Esophagus muscularis mucosa (tissue), 4 donors: ENCODE measurements at regions not wholly inside any gene's neighbourhood (a gene's known extent, or its start where the extent isn't known, plus 50 kb on each side); places are given as distances from the start of the nearest gene placed in this dataset.
A peak's percentile ranks its signal among the peaks of the same experiment; 100 is the strongest.

Experiments used
- DNase-seq: peaks from one replicate; pipeline ENCODE4 v3.0.0-alpha.2; 2017; ENCODE audit errors: extremely low spot score
- H3K27ac ChIP-seq, 4 donors: fragments of 200-600 bp; sonication (generic); replicated peaks in 1 of 4; 1 replicate in 3 of 4; 2 replicates in 1 of 4; pipeline ENCODE4 v1.5.1; 2016 to 2019; ENCODE audit warnings: mild to moderate bottlenecking in 1 of 4
- H3K27me3 ChIP-seq, 4 donors: fragments of 200-600 bp; sonication (generic); one replicate each; pipeline versions ENCODE4 v1.5.1 to v1.6.0; 2016 to 2019
- H3K36me3 ChIP-seq, 4 donors: fragments of 200-600 bp; sonication (generic); one replicate each; pipeline ENCODE4 v1.5.1; 2016 to 2019
- H3K4me1 ChIP-seq, 4 donors: fragments of 200-600 bp; sonication (generic); one replicate each; pipeline ENCODE4 v1.5.1; 2016 to 2019
- H3K4me3 ChIP-seq, 4 donors: fragments of 200-600 bp; sonication (generic); 1 replicate in 2 of 4; 2 replicates in 2 of 4; pipeline ENCODE4 v1.5.1; 2016 to 2019; ENCODE audit warnings: mild to moderate bottlenecking in 4 of 4, moderate library complexity in 1 of 4
- H3K9me3 ChIP-seq, 4 donors: fragments of 200-600 bp; sonication (generic); 1 replicate in 3 of 4; 2 replicates in 1 of 4; pipeline ENCODE4 v1.5.1; 2016 to 2019
- EP300 ChIP-seq: sonication (generic); formaldehyde crosslinking; IDR thresholded peaks from one replicate; pipeline ENCODE4 v1.6.1; 2017; ENCODE audit warnings: antibody characterized with exemption
- POLR2A ChIP-seq: fragments of 450-650 bp; IDR thresholded peaks from one replicate; pipeline ENCODE4 v1.6.1; 2017; ENCODE audit warnings: antibody characterized with exemption, moderate library complexity, mild to moderate bottlenecking, low read depth
- POLR2AphosphoS5 ChIP-seq, 2 donors: sonication (generic); formaldehyde crosslinking; IDR thresholded peaks; one replicate each; pipeline ENCODE4 v1.6.1; 2017; ENCODE audit warnings: antibody characterized with exemption in 2 of 2
- WGBS: methylation state at CpG from one replicate; pipeline ENCODE4 v1.1.5; 2018; 5-methylcytosine and 5-hydroxymethylcytosine counted together
- intact Hi-C: fragments of 100-400 bp; cut with DNase I; formaldehyde crosslinking; loops from one replicate; pipeline ENCODE4 v1.15.1; 2023
- TF ChIP-seq, protein P1 (sequence below), 3 experiments: fragments of 200-600 bp in 2 of 3; fragments of 450-650 bp in 1 of 3; sonication (generic) in 2 of 3; IDR thresholded peaks; one replicate each; pipeline ENCODE4 v1.5.1; 2017 to 2019; ENCODE audit warnings: antibody characterized with exemption in 3 of 3, mild to moderate bottlenecking in 2 of 3, moderate library complexity in 1 of 3

DNA sequence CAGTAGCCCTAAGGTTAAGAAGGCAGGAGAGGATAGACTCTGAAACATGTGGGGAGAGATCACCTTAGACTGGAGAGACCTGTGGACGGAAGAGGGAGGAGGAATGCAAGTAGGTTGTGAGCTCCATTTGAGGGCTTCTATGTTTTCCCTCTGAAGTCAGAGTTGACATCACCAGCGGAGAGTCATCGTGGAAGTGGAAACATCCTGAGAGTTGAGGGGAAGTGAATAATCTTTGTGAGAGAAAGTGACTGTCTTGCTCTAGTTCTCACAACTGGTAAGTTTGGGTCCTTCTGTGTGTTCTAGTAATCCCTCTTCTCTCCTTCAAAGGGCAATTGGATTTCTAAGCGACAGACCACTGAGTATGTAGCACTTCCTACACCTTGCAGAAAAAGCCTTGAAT, 103.6 kb upstream of the CCND2 start:
- no peak overlapping the region for H3K27ac ChIP-seq
- intact Hi-C loops: no loop called here
- 73% methylated on average over 4 of the region's 4 CpGs for WGBS

DNA sequence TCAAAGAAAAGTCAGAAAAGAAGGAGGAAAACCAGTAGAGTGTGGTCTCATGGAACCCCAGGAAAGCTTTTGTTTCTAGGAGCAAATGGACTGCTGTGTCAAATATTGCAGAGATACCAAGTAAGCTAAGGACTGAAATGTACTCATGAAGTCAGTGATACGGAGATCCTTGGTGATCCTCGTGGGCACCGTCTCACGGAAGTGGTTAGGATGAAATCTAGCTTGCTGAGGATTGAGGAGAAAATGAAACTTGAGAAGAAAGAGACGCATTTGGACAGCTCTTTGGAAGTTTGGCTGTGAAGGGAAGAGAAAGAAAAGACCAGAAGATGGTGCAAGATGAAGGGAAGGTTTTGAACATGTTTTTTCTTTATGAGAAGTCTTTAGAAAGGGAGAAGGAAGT, 104.0 kb upstream of the CCND2 start:
- Histone ChIP-seq H3K27me3 (peaks cover 0 to 5% (median 0%) of the 10 kb centered on the region in 4 donors), H3K36me3 (no peaks in the 10 kb centered on the region), H3K27ac (no peak overlapping the region), H3K9me3 (no peaks in the 10 kb centered on the region), H3K4me3 (no peak overlapping the region), H3K4me1 (peaks cover 0 to 9% (median 8%) of the 10 kb centered on the region in 4 donors)
- no peak for DNase-seq
- intact Hi-C loops: no loop called here
- WGBS: 79% methylated on average over 5 of the region's 5 CpGs
- TF ChIP-seq, protein P1, sequence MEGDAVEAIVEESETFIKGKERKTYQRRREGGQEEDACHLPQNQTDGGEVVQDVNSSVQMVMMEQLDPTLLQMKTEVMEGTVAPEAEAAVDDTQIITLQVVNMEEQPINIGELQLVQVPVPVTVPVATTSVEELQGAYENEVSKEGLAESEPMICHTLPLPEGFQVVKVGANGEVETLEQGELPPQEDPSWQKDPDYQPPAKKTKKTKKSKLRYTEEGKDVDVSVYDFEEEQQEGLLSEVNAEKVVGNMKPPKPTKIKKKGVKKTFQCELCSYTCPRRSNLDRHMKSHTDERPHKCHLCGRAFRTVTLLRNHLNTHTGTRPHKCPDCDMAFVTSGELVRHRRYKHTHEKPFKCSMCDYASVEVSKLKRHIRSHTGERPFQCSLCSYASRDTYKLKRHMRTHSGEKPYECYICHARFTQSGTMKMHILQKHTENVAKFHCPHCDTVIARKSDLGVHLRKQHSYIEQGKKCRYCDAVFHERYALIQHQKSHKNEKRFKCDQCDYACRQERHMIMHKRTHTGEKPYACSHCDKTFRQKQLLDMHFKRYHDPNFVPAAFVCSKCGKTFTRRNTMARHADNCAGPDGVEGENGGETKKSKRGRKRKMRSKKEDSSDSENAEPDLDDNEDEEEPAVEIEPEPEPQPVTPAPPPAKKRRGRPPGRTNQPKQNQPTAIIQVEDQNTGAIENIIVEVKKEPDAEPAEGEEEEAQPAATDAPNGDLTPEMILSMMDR (IDR thresholded peaks at IDR 0.05): no peak
- TF ChIP-seq POLR2A: no peak
- TF ChIP-seq EP300: no peak
- TF ChIP-seq POLR2AphosphoS5 (IDR thresholded peaks at IDR 0.05): no peak

More for the DNA sequence above, 103.6 kb upstream of the CCND2 start:
- no peak for DNase-seq
- no peak overlapping the region for H3K4me3 ChIP-seq
- H3K4me1 ChIP-seq: peaks cover 0 to 5% (median 4%) of the 10 kb centered on the region in 4 donors
- no peak for TF ChIP-seq EP300
- TF ChIP-seq, protein P1 (IDR thresholded peaks at IDR 0.05): no peak
- TF ChIP-seq POLR2AphosphoS5 (IDR thresholded peaks at IDR 0.05): no peak
- H3K36me3 ChIP-seq: no peaks in the 10 kb centered on the region
- peaks cover 0 to 10% (median 0%) of the 10 kb centered on the region in 4 donors for H3K27me3 ChIP-seq
- H3K9me3 ChIP-seq: no peaks in the 10 kb centered on the region

DNA sequence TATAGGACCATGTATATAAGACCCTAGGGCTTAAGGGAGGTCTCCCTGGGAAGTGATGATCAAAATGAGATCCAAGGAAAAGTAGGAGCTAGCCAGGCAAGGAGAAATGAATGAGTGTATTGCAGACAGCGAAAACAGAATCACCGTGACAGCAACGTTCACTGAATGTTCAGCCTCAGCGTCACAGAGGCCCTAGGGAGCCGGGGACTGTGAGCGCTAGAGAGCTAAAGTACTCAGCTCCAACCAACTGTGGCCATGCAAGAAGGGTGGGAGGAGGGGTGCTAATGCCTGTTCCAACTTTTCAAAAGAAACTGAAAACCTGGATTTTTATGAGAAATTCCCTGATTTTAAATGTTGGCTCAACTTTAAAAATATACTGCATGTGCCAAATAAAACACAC, 105.5 kb upstream of the CCND2 start:
- Histone ChIP-seq H3K9me3 (no peaks in the 10 kb centered on the region), H3K4me3 (no peak overlapping the region), H3K36me3 (no peaks in the 10 kb centered on the region), H3K4me1 (peaks cover 0 to 14% (median 13%) of the 10 kb centered on the region in 4 donors), H3K27me3 (peaks cover 0 to 3% (median 0%) of the 10 kb centered on the region in 4 donors), H3K27ac (no peak overlapping the region)
- intact Hi-C loops: no loop called here
- 83% methylated on average over 6 of the region's 6 CpGs for WGBS
- no peak for TF ChIP-seq POLR2AphosphoS5 (IDR thresholded peaks at IDR 0.05)
- TF ChIP-seq, protein P1 (IDR thresholded peaks at IDR 0.05): no peak
- no peak for TF ChIP-seq POLR2A
- no peak for TF ChIP-seq EP300
- DNase-seq: no peak

DNA sequence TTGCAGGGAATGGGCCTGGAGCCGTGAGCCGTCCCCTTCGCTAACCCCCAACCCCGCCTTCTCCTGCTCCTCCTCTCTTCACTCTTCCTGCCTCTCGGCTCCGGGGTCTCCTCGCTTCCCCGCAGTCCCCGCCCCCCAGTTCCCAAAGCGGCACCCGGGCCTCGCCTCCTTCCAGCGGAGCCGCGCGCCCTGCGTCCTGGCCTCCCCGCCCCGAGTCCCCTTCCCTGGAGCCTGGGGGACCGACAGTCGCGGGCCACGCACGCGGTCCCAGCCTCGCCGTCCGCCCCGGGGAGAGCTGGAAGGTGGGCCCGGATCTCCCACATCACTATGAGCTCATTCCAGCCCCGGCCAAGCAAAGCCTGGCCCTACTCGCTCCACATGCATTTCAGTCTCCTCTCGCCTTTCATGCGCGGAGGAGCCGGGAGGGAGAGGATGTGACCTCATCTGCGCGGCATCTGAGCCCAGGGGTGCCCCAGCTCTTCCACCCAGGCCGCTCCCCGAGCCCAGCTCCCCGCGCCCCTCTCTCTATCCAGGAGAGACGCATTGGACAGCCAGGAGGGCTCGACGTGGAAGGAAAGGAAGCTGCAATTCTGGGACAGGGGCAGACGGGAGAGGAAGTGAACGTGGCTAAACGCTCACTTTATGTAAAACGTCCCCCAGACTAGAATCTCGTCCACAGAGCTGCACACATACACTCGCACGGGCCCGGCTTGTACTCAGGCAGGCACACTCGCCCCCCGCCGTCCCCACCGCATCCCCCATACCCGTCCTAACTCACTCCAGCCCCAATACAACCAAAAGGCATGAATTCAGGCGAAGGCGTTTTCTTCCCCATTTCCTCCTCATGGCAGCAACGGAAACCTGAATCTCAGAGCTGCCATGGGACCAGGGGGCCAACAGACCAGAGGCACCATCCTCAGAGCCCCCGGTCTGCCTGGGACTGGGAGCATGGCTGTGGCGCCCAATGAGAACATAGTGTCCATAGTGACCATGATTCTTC, 108.7 kb upstream of the CCND2 start:
- no peaks in the 10 kb centered on the region for H3K9me3 ChIP-seq
- H3K36me3 ChIP-seq: no peaks in the 10 kb centered on the region
- H3K4me1 ChIP-seq: peaks cover 0 to 14% (median 13%) of the 10 kb centered on the region in 4 donors
- H3K27ac ChIP-seq: peak overlapping the region in 3 of 4 donors; percentile 49 to 64 (median 51)
- intact Hi-C loops: no loop called here
- DNase-seq: no peak
- WGBS: 7% methylated on average over 41 of the region's 63 CpGs
- H3K27me3 ChIP-seq: no peaks in the 10 kb centered on the region
- H3K4me3 ChIP-seq: peak overlapping the region; percentile 53 to 59 (median 55)
- TF ChIP-seq, protein P1 (IDR thresholded peaks at IDR 0.05): no peak
- peak; percentile 16 to 50 for TF ChIP-seq POLR2AphosphoS5 (IDR thresholded peaks at IDR 0.05)
- no peak for TF ChIP-seq POLR2A
- TF ChIP-seq EP300: no peak
